ENCODE measurements at regions not wholly inside any gene's neighbourhood (a gene's known extent, or its start where the extent isn't known, plus 50 kb on each side); places are given as distances from the start of the nearest gene placed in this dataset.

GRCh38 chr3:176172492-176172891 lies 1024.8 kb downstream of the TBL1XR1 start:
- POLR2A ChIA-PET = interaction anchor here (0.6 kb wide), 1 partner anchor 105 kb away, joined by 3 read pairs; no protein-coding TSS in a partner anchor
- H3K36me3 Mint-ChIP-seq (ENCODE audit: insufficient read depth, unreplicated experiment) = no peaks in the 10 kb centered on the region

GRCh38 chr3:176167272-176167671 lies 1030.0 kb downstream of the TBL1XR1 start:
- no peak for TF ChIP-seq CTCF (IDR thresholded peaks at IDR 0.05; ENCODE audit: unreplicated experiment)
- CTCF ChIA-PET = interaction anchor here (0.6 kb wide), 1 partner anchor 75 kb away, joined by 3 read pairs; no protein-coding TSS in a partner anchor
- intact Hi-C loops (cut with micrococcal nuclease) = no loop called here
- POLR2A ChIA-PET = no interaction called here
- Mint-ChIP-seq H3K27me3 (ENCODE audit: insufficient read depth, unreplicated experiment) (no peaks in the 10 kb centered on the region), H3K9me3 (ENCODE audit: unreplicated experiment) (no peaks in the 10 kb centered on the region), H3K4me1 (ENCODE audit: insufficient read depth, unreplicated experiment) (no peaks in the 10 kb centered on the region), H3K36me3 (ENCODE audit: insufficient read depth, unreplicated experiment) (no peaks in the 10 kb centered on the region), H3K27ac (ENCODE audit: low read depth, unreplicated experiment) (no peak overlapping the region), H3K4me3 (ENCODE audit: unreplicated experiment) (no peak overlapping the region)
- peak; percentile 33 for DNase-seq (ENCODE audit: unreplicated experiment)
- BruUV-seq (replicated peaks) = no TSS peak

More at GRCh38 chr3:176172492-176172891, 1024.8 kb downstream of the TBL1XR1 start:
- CTCF ChIA-PET = interaction anchor here (0.7 kb wide), 1 partner anchor 183 kb away, joined by 3 read pairs; no protein-coding TSS in a partner anchor
- BruUV-seq (replicated peaks) = no TSS peak
- Mint-ChIP-seq H3K9me3 (ENCODE audit: unreplicated experiment) (no peaks in the 10 kb centered on the region), H3K27ac (ENCODE audit: low read depth, unreplicated experiment) (no peak overlapping the region), H3K27me3 (ENCODE audit: insufficient read depth, unreplicated experiment) (no peaks in the 10 kb centered on the region), H3K4me3 (ENCODE audit: unreplicated experiment) (no peak overlapping the region), H3K4me1 (ENCODE audit: insufficient read depth, unreplicated experiment) (no peaks in the 10 kb centered on the region)
- TF ChIP-seq CTCF (IDR thresholded peaks at IDR 0.05; ENCODE audit: unreplicated experiment) = no peak
- intact Hi-C loops (cut with micrococcal nuclease) = no loop called here
- DNase-seq (ENCODE audit: unreplicated experiment) = no peak

GRCh38 chr3:176160997-176161396 lies 1036.3 kb downstream of the TBL1XR1 start:
- Mint-ChIP-seq H3K4me3 (ENCODE audit: unreplicated experiment) (no peak overlapping the region), H3K9me3 (ENCODE audit: unreplicated experiment) (peaks cover 11% of the 10 kb centered on the region), H3K27ac (ENCODE audit: low read depth, unreplicated experiment) (no peak overlapping the region), H3K27me3 (ENCODE audit: insufficient read depth, unreplicated experiment) (no peaks in the 10 kb centered on the region), H3K36me3 (ENCODE audit: insufficient read depth, unreplicated experiment) (no peaks in the 10 kb centered on the region), H3K4me1 (ENCODE audit: insufficient read depth, unreplicated experiment) (no peaks in the 10 kb centered on the region)
- TF ChIP-seq CTCF (IDR thresholded peaks at IDR 0.05; ENCODE audit: unreplicated experiment) = no peak
- POLR2A ChIA-PET = no interaction called here
- CTCF ChIA-PET = no interaction called here
- intact Hi-C loops (cut with micrococcal nuclease) = no loop called here
- no peak for DNase-seq (ENCODE audit: unreplicated experiment)
- no TSS peak for BruUV-seq (replicated peaks)

- no peaks in the 10 kb centered on the region for H3K27me3 Mint-ChIP-seq (ENCODE audit: insufficient read depth, unreplicated experiment)
- H3K27ac Mint-ChIP-seq (ENCODE audit: low read depth, unreplicated experiment) = no peak overlapping the region
- DNase-seq (ENCODE audit: unreplicated experiment) = no peak
- H3K9me3 Mint-ChIP-seq (ENCODE audit: unreplicated experiment) = peaks cover 11% of the 10 kb centered on the region
- intact Hi-C loops (cut with micrococcal nuclease) = no loop called here
- BruUV-seq (replicated peaks) = no TSS peak
- no peaks in the 10 kb centered on the region for H3K4me1 Mint-ChIP-seq (ENCODE audit: insufficient read depth, unreplicated experiment)
- TF ChIP-seq CTCF (IDR thresholded peaks at IDR 0.05; ENCODE audit: unreplicated experiment) = no peak
- H3K36me3 Mint-ChIP-seq (ENCODE audit: insufficient read depth, unreplicated experiment) = no peaks in the 10 kb centered on the region
- H3K4me3 Mint-ChIP-seq (ENCODE audit: unreplicated experiment) = no peak overlapping the region
- CTCF ChIA-PET = no interaction called here
- POLR2A ChIA-PET = no interaction called here
These were observed 1037.5 kb downstream of the TBL1XR1 start for GRCh38 chr3:176159796-176160195.

Data from MCF 10A (cell line).